CD4-positive, alpha-beta T cell treated with Interleukin-4 for 1 hour (primary cell): ENCODE measurements at regions not wholly inside any gene's neighbourhood (a gene's known extent, or its start where the extent isn't known, plus 50 kb on each side); places are given as distances from the start of the nearest gene placed in this dataset.
"Not testable (repeated sequence)": the region's sequence is repeated elsewhere in the genome, so short reads cannot be mapped to it uniquely, and the experiment has no call there.

Experiments
- DNase-seq, 2 donors: peaks; one replicate each; pipeline ENCODE4 v3.0.0-alpha.2; 2020 to 2022

GRCh38 chr6:10174761-10175160 lies 240.1 kb downstream of the TFAP2A start:
- no peak for DNase-seq

GRCh38 chr6:10174056-10174455 lies 240.8 kb downstream of the TFAP2A start:
- no peak for DNase-seq

- not testable (repeated sequence) for DNase-seq
Observed at GRCh38 chr6:10171706-10172105, 243.2 kb downstream of the TFAP2A start.

- no peak for DNase-seq
Observed at GRCh38 chr6:10170816-10171215, 244.1 kb downstream of the TFAP2A start.

DNA sequence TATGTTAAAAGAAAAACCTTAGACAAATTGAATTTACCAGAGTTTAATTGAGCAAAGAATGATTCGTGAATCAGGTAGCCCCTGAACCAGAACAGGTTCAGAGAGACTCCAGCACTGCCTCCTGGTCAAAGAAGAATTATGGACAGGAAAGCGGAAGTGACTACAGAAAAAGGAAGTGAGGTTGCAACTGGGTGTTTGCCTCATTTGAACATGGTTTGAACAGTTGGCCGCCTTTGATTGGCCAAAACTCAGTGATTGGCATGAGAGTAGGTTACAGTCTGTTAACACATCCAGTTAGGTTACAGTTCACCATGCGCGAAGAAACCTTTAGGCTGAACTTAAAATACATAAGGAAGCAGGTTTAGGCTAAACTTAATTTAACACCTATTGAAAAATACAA lies 248.8 kb downstream of the TFAP2A start:
- no peak for DNase-seq

DNA sequence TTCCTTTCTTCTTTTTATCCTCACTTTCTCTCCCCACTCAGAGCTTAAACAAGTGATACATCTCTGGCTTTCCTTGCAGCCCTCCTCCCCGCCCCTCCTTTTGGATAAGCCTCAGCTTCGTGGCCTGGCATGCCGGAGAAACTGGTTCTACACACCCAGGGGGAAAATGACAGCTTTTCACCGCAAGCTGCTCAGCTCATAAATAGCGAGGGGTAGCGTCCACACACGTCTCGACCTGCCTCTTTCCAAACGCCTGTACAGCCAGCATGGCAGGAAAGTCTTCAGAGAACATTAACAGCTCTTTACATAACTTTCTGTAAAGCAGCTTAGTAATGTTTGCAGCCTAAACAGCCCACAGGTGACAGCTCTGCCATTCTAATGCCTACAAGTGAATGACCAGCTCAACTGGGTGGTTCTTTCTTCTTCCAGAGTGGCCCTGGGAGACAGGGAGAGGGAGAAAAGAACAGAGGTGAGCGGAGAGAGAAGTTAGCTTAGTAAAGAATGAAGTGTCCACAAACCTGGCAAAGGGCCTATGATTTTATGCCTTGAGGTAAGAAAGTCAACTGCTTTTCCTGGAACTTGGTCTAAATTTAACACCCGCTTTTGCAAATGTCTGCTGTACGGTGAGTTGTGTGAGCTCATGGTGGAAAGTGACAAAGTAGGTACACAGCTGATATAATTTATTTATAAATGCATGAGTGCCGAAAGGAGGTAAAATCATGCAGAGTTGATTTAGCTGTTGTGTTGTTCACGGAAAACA lies 251.5 kb downstream of the TFAP2A start:
- no peak for DNase-seq

DNA sequence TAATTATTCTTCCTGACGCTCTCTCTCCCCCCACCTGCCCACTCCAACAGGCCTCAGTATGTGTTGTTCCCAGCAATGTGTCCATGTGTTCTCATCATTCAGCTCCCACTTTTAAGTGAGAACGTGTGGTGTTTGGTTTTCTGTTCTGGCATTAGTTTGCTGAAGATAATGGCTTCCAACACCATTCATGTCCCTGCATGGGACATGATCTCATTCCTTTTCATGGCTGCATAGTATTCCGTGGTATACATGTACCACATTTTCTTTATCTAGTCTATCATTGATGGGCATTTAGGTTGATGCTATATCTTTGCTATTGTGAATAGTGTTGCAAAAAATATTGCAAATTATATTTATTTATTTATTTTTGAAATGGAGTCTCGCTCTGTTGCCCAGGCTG lies 258.0 kb downstream of the TFAP2A start:
- DNase-seq = no peak

GRCh38 chr6:10154251-10154650 lies 260.6 kb downstream of the TFAP2A start:
- no peak for DNase-seq

- DNase-seq = no peak
Observed at GRCh38 chr6:10151144-10151915, 263.5 kb downstream of the TFAP2A start.

GRCh38 chr6:10149603-10150002 lies 265.3 kb downstream of the TFAP2A start:
- DNase-seq = no peak

GRCh38 chr6:10146715-10147451 lies 268.0 kb downstream of the TFAP2A start:
- DNase-seq = peak in 1 of 2 donors; percentile 14

- no peak for DNase-seq
Observed at GRCh38 chr6:10144772-10145171, 270.1 kb downstream of the TFAP2A start.

- no peak for DNase-seq
Observed at GRCh38 chr6:10141746-10142443, 273.0 kb downstream of the TFAP2A start.

GRCh38 chr6:10140824-10141223 lies 274.1 kb downstream of the TFAP2A start:
- DNase-seq = no peak

DNA sequence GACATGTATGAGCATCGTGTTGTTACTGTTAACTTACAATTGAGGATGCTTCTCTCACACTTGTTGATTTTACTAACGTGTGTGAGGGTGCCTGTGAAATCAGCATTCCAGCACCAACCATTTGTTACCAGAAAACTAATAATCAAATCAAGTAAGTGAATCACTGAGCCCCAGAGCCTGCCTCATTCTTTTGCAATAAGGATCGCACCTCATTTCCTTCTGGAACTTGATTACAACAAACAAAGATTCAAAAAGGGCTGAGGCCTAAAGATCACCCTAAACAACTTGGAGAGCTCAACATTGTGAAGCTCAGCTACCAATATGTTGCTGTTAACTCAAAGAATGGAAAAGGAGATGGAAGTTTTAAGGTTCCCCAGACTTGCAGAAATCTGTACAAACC lies 274.7 kb downstream of the TFAP2A start:
- DNase-seq = no peak

DNA sequence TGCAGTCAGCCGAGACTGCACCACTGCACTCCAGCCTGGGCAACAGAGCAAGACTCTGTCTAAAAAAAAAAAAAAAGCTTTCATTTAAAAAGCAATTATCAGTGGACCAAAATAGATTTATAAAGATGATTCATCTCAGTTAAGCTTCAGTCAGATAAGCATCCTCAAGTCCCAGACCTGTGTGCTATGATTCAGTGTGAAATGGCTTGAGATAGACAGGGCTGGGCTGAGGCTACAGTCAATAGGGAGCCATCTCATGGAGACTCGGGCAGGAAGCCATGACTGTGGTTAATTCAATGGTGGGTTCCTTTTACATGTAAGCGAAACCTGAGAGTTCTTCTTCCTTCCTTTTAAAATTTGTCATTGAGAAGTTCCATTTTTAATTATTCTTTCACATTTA lies 276.0 kb downstream of the TFAP2A start:
- no peak for DNase-seq

- DNase-seq = no peak
Observed at GRCh38 chr6:10136636-10137035, 278.2 kb downstream of the TFAP2A start.

- not testable (repeated sequence) for DNase-seq
Observed at GRCh38 chr6:10134185-10134584, 280.7 kb downstream of the TFAP2A start.

DNA sequence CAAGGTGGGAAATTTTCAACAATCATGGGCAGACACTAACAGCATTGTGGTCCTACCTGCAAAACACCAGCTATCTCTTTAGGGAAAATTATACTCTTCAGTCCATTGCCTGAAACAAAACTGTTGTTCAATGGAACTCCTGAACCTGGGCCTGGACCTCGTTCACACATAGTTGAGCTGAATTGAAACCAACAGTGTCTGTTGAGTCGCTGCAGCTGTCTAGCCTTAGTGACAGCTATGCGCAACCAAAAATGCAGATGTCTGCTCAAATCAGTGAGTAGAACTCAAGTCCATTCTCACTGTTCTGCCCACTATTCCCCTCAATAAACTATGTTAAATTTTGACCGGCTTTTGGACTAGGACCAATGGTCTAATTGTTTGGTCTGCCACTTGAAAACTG lies 286.2 kb downstream of the TFAP2A start:
- no peak for DNase-seq

DNA sequence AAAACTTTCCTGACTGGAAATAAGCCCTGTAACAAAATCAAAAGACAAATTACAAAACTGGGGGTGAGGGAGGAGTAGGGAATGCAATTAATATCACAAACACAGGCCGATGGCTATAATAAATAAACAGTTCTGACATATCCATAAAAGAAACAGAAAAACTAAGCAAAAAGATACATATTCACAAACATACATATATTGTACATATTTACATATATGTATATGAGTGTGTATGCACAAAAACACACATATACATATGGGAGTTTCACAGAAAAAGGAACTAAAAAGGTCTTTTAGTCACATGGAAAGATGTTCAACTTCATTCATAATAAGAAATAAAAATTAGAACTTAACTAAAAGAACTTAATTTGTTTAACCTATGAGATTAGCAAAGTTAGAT lies 292.7 kb downstream of the TFAP2A start:
- DNase-seq = no peak

- DNase-seq = no peak
Observed at GRCh38 chr6:10112871-10113549, 301.9 kb downstream of the TFAP2A start.

- no peak for DNase-seq
Observed at GRCh38 chr6:10111975-10112374, 302.9 kb downstream of the TFAP2A start.
